ENCODE measurements at regions not wholly inside any gene's neighbourhood (a gene's known extent, or its start where the extent isn't known, plus 50 kb on each side); places are given as distances from the start of the nearest gene placed in this dataset.
A peak's percentile ranks its signal among the peaks of the same experiment; 100 is the strongest.

- Histone ChIP-seq H3K27ac (no peak overlapping the region), H3K4me1 (peaks cover 7% of the 10 kb centered on the region; the same call in 2 of the 3 replicates), H3K9me3 (no peaks in the 10 kb centered on the region), H3K4me3 (no peak overlapping the region), H3K4me2 (no peak overlapping the region)
- no peak for ATAC-seq
- 80% methylated on average over 4 of the region's 4 CpGs for WGBS (ENCODE audit: missing lambda C conversion rate)
- no peak for FAIRE-seq
- DNase-seq (ENCODE audit: low read depth in 1 of 2, low spot score in 1 of 2) = no peak
- TF ChIP-seq MYC (IDR thresholded peaks at IDR 0.05; ENCODE audit: borderline replicate concordance, low read length) = no peak
- no peak for TF ChIP-seq GATA3 (IDR thresholded peaks at IDR 0.05; ENCODE audit: borderline replicate concordance)
- TF ChIP-seq MAFK (IDR thresholded peaks at IDR 0.05; ENCODE audit: partially characterized antibody) = no peak
- TF ChIP-seq JUN (IDR thresholded peaks at IDR 0.05) = no peak
- no peak for TF ChIP-seq E2F6 (IDR thresholded peaks at IDR 0.05; ENCODE audit: borderline replicate concordance, low read depth)
- TF ChIP-seq HOXA7 (CRISPR knock-in tag; IDR thresholded peaks at IDR 0.05) = no peak
- no peak for TF ChIP-seq CBX2 (IDR thresholded peaks at IDR 0.05; ENCODE audit: borderline replicate concordance, low read depth)
- no peak for TF ChIP-seq EHMT2 (IDR thresholded peaks at IDR 0.05; ENCODE audit: low read depth)
- no peak for TF ChIP-seq RFX5 (IDR thresholded peaks at IDR 0.05)
- TF ChIP-seq HOXB5 (CRISPR knock-in tag; IDR thresholded peaks at IDR 0.05) = no peak
- TF ChIP-seq KDM1A (IDR thresholded peaks at IDR 0.05; ENCODE audit: low read depth) = no peak
- TF ChIP-seq EHF (CRISPR knock-in tag; IDR thresholded peaks at IDR 0.05) = no peak
- no peak for TF ChIP-seq FOSB (CRISPR knock-in tag; IDR thresholded peaks at IDR 0.05)
- TF ChIP-seq PBX3 (IDR thresholded peaks at IDR 0.05) = no peak
- TF ChIP-seq MAZ (IDR thresholded peaks at IDR 0.05; ENCODE audit: borderline replicate concordance, low read depth, low read length) = no peak
- no peak for TF ChIP-seq FOXS1 (CRISPR knock-in tag; IDR thresholded peaks at IDR 0.05)
- no peak for TF ChIP-seq REST (IDR thresholded peaks at IDR 0.05)
- TF ChIP-seq ZNF302 (CRISPR knock-in tag; IDR thresholded peaks at IDR 0.05) = no peak
- TF ChIP-seq CTCF (IDR thresholded peaks at IDR 0.05) = no peak
- ChIA-PET POLR2A (no interaction called here), CTCF (interaction anchor here (0.8 to 2.2 kb wide), 7 partner anchors 12 to 514 kb away, joined by 3 to 7 read pairs (median 4); no protein-coding TSS in a partner anchor)
Observed at GRCh38 chr12:13769273-13769672, 212.1 kb downstream of the GRIN2B start.

- POLR2A ChIA-PET = no interaction called here
- WGBS (ENCODE audit: missing lambda C conversion rate) = 40% methylated on average over 6 of the region's 6 CpGs
- Histone ChIP-seq H3K9me3 (no peaks in the 10 kb centered on the region), H3K27ac (no peak overlapping the region), H3K4me3 (no peak overlapping the region), H3K4me2 (no peak overlapping the region), H3K4me1 (peaks cover 7% of the 10 kb centered on the region; the same call in 2 of the 3 replicates)
- TF ChIP-seq FOSL2 (IDR thresholded peaks at IDR 0.05) (no peak), FOSL2 (CRISPR knock-in tag; IDR thresholded peaks at IDR 0.05) (peak; percentile 16; the same call in 1 of the 2 replicates), FOSB (CRISPR knock-in tag; IDR thresholded peaks at IDR 0.05) (no peak), CEBPB (IDR thresholded peaks at IDR 0.05) (no peak)
- CTCF ChIA-PET = no interaction called here
- DNase-seq (ENCODE audit: low read depth in 1 of 2, low spot score in 1 of 2) (peak in 1 of 2 experiments; percentile 19), FAIRE-seq (no peak), ATAC-seq (peak in 1 of 2 experiments; percentile 63; a peak in 3 of 6 replicates)
Observed at GRCh38 chr12:13764748-13765147, 216.7 kb downstream of the GRIN2B start.

All from A549 (cell line).